Gastrocnemius medialis (tissue), 4 donors: ENCODE measurements at regions not wholly inside any gene's neighbourhood (a gene's known extent, or its start where the extent isn't known, plus 50 kb on each side); places are given as distances from the start of the nearest gene placed in this dataset.

ENCODE experiments used
- CTCF ChIP-seq, 5 experiments: fragments of 450-650 bp in 3 of 5; fragments of 200-600 bp in 2 of 5; sonication (generic) in 2 of 5; IDR thresholded peaks in 4 of 5; conservative IDR thresholded peaks in 1 of 5; 1 replicate in 4 of 5; 2 replicates in 1 of 5; pipeline ENCODE4 v1.5.1; 2016 to 2019; ENCODE audit warnings: antibody characterized with exemption in 5 of 5, mild to moderate bottlenecking in 3 of 5, moderate library complexity in 3 of 5
- POLR2A ChIP-seq, 2 donors: fragments of 450-650 bp; IDR thresholded peaks; one replicate each; pipeline ENCODE4 v1.6.1; 2017; ENCODE audit warnings: antibody characterized with exemption in 2 of 2, mild to moderate bottlenecking in 2 of 2, moderate library complexity in 2 of 2

DNA sequence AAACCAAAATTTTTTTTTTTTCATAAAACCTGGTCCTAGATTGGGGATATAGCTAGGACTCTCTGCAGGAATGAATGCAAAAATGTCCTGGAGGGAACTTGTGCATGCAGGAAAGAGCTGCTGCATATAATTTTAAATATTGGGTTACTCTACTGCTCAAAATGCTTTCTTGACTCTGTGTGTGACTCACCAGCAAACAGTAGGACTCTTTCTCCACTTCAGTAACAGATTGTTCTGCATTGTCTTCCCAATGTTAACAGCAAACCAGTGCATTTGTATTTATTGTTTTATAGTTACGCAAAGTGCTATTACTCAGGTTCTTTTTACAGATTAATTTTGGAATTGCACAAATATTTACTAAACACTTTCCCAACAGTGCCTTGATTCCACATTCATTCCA lies 163.7 kb upstream of the KL start:
- no peak for TF ChIP-seq CTCF (IDR thresholded peaks at IDR 0.05 in 4 of 5, conservative IDR thresholded peaks at IDR 0.05 in 1 of 5)
- TF ChIP-seq POLR2A (IDR thresholded peaks at IDR 0.05) = no peak
